Loucy (cell line): ENCODE measurements at regions not wholly inside any gene's neighbourhood (a gene's known extent, or its start where the extent isn't known, plus 50 kb on each side); places are given as distances from the start of the nearest gene placed in this dataset.

Experiments
- EZH2phosphoT487 ChIP-seq: fragments of 200-600 bp; IDR thresholded peaks from 2 replicates; pipeline ENCODE4 v1.6.1; 2018; ENCODE audit warnings: antibody characterized with exemption, mild to moderate bottlenecking, moderate library complexity, borderline replicate concordance
- TF ChIP-seq, protein P1 (sequence below): fragments of 200-600 bp; sonication (generic); conservative IDR thresholded peaks from 2 replicates; pipeline ENCODE4 v1.5.1; 2014; ENCODE audit warnings: mild to moderate bottlenecking, antibody characterized with exemption, low read length

DNA sequence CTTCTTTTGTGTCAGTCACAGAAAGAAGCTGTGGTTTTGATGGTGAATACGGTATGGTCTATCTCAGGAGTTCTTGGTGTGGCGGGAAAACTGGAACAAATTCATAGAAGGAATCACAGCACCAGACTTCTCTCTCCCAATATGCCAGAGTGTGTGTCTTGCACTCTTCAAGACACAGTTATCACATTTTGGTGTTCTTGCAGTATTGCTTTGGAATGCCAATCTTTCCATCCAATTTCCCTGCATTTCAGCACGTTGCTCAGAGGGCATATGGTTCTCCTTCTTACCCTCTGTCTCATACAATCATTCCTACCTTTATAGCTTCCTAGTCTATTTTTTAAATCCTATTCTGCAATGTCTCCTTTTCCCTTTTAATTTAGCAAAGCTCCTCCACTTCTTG lies 216.3 kb downstream of the TMEM182 start:
- TF ChIP-seq, protein P1, sequence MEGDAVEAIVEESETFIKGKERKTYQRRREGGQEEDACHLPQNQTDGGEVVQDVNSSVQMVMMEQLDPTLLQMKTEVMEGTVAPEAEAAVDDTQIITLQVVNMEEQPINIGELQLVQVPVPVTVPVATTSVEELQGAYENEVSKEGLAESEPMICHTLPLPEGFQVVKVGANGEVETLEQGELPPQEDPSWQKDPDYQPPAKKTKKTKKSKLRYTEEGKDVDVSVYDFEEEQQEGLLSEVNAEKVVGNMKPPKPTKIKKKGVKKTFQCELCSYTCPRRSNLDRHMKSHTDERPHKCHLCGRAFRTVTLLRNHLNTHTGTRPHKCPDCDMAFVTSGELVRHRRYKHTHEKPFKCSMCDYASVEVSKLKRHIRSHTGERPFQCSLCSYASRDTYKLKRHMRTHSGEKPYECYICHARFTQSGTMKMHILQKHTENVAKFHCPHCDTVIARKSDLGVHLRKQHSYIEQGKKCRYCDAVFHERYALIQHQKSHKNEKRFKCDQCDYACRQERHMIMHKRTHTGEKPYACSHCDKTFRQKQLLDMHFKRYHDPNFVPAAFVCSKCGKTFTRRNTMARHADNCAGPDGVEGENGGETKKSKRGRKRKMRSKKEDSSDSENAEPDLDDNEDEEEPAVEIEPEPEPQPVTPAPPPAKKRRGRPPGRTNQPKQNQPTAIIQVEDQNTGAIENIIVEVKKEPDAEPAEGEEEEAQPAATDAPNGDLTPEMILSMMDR = no peak
- TF ChIP-seq EZH2phosphoT487 = no peak
